ENCODE measurements at regions not wholly inside any gene's neighbourhood (a gene's known extent, or its start where the extent isn't known, plus 50 kb on each side); places are given as distances from the start of the nearest gene placed in this dataset.

DNA sequence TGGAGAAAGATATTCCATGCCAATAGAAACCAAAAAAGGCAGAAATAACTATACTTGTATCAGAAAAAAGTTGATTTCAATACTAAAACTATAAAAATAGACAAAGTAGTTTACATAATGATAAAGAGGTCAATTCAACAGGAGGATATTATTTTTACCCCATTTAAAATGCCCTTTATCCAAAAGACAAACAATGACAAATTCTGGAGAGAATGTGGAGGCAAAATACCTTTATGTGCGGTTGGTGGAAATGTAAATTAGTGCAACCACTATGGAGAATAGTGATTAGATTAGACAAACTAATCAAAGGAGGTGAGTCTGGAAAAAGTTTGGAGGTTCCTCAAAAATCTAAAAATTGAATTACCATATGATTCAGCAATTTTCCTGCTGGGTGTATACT is 1262.3 kb downstream of the GRIK2 start:
- Histone ChIP-seq H3K36me3 (no peaks in the 10 kb centered on the region), H3K9me3 (replicated peaks in 1 of 11) (no peaks in the 10 kb centered on the region; a peak in 1 of 22 replicates), H4K20me1 (no peaks in the 10 kb centered on the region), H3K27me3 (no peaks in the 10 kb centered on the region), H3K4me1 (no peaks in the 10 kb centered on the region), H3K27ac (no peak overlapping the region), H3K4me2 (no peak overlapping the region), H3K4me3 (no peak overlapping the region), H3K9ac (no peak overlapping the region)
- no peak for TF ChIP-seq Cebpa-rat (IDR thresholded peaks at IDR 0.05)

DNA sequence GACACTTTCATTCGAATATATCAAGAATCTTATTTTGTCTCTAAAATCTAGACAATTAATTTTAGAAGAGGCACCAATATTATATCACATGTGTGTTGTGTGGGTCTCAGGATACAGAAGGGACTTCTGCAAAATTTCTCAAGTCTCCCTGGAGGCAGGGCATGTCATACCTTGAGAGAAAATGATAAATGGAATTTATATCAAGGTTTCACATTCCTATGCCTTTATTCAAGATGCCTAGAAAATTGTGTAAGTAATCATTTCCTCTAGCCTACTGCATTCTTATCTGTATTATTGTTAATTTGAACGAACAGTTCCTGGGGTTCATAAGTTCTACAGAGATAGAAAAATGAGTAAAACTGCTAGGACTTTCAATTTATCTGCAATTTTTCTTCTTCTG is 1247.9 kb downstream of the GRIK2 start:
- Histone ChIP-seq H3K4me2 (no peak overlapping the region), H3K9me3 (replicated peaks in 1 of 11) (no peaks in the 10 kb centered on the region; a peak in 1 of 22 replicates), H3K9ac (no peak overlapping the region), H3K4me1 (no peaks in the 10 kb centered on the region), H3K36me3 (no peaks in the 10 kb centered on the region), H3K27ac (no peak overlapping the region), H3K27me3 (no peaks in the 10 kb centered on the region), H4K20me1 (no peaks in the 10 kb centered on the region), H3K4me3 (no peak overlapping the region)
- no peak for TF ChIP-seq Cebpa-rat (IDR thresholded peaks at IDR 0.05)

DNA sequence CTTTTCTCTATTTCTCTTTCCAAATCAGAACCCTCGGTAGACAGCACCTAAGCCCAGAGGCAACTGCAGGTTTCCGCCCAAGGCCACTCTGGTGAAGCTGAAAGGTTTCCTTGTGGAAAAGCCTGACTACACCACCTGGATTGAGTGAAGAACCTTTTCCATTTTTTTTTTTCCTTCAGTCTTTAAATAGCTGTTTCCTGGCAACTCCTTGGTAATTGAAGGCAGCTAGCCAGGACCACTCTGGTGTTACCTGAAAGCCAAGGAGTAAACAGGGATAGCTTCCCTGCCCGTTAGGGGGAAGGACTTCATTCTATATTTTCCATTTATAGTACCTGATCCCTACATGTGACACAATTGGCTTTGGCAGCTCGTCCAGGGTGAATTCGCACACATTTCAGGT is 1238.4 kb downstream of the GRIK2 start:
- H3K4me1 ChIP-seq = no peaks in the 10 kb centered on the region
- H3K36me3 ChIP-seq = no peaks in the 10 kb centered on the region
- H3K4me3 ChIP-seq = no peak overlapping the region
- no peak for TF ChIP-seq Cebpa-rat (IDR thresholded peaks at IDR 0.05)
- no peaks in the 10 kb centered on the region for H3K27me3 ChIP-seq
- no peak overlapping the region for H3K4me2 ChIP-seq
- no peak overlapping the region for H3K27ac ChIP-seq
- H3K9me3 ChIP-seq (replicated peaks in 1 of 11) = peaks cover 0 to 10% (median 0%) of the 10 kb centered on the region in 11 experiments; a peak in 1 of 22 replicates
- H4K20me1 ChIP-seq = no peaks in the 10 kb centered on the region
- H3K9ac ChIP-seq = no peak overlapping the region

DNA sequence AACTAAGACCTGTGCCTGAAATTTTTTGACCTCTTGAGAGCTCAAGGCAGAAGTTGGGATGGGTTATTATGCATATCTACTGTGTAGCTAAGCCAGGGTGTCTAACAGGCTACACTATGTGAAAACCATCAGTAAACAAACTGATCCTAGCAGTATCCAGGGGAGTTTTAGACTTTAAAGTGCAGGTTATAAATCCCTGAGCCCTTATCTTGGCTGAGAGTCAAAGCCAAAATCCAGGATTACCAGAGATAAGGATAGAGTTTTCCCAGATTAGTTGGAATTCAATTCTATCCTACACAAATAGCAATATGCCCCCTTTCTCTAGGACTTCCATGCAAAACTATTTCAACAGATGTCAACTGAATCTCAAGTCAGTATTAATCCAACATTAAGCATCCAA is 1229.7 kb downstream of the GRIK2 start:
- Histone ChIP-seq H3K9me3 (replicated peaks in 1 of 11) (no peaks in the 10 kb centered on the region), H3K27me3 (no peaks in the 10 kb centered on the region), H3K36me3 (no peaks in the 10 kb centered on the region), H3K4me2 (no peak overlapping the region), H3K9ac (no peak overlapping the region), H3K27ac (no peak overlapping the region), H3K4me3 (no peak overlapping the region), H4K20me1 (no peaks in the 10 kb centered on the region), H3K4me1 (no peaks in the 10 kb centered on the region)
- TF ChIP-seq Cebpa-rat (IDR thresholded peaks at IDR 0.05) = no peak

DNA sequence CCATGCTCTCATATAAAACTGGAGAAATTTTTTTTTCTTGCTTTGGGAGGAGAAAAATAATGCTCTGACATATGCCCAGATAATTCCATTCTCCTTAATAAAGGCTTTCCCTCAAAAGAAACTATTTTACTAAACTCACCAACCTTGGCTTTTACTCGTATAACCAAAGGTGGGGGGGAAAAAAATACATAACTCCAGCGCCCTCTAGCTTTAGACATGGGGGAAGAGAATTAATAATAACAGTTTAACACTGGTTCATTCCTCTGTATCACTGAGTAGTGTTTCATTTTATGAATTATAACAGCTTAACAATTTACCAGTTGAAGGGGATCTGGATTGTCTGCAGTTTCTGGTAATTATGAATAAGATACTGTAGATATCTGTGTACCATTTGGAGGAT is 1226.1 kb downstream of the GRIK2 start:
- no peaks in the 10 kb centered on the region for H3K9me3 ChIP-seq (replicated peaks in 1 of 11)
- H3K9ac ChIP-seq = no peak overlapping the region
- H3K36me3 ChIP-seq = no peaks in the 10 kb centered on the region
- no peak overlapping the region for H3K27ac ChIP-seq
- no peaks in the 10 kb centered on the region for H3K27me3 ChIP-seq
- H4K20me1 ChIP-seq = no peaks in the 10 kb centered on the region
- no peak overlapping the region for H3K4me2 ChIP-seq
- H3K4me3 ChIP-seq = no peak overlapping the region
- no peaks in the 10 kb centered on the region for H3K4me1 ChIP-seq
- TF ChIP-seq Cebpa-rat (IDR thresholded peaks at IDR 0.05) = no peak

DNA sequence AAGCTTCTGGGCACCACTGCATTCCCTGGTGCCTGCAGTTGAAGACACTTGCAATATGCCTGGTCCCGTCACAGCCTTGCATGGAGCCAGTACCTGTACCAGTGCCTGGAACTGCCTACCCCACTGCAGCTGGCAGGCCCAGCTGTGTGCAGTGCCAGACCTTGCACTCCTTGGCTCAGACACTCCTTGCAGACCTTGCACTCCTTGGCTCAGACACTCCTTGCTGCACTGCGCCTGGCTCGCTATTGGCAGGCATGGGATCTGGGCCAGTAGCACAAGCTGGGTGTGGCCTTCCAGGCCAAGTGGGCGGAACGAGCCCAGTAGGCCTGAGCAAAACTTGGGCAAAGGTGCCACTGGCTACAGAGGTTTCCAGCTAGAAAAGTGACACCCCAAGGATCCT is 1189.1 kb downstream of the GRIK2 start:
- H3K36me3 ChIP-seq = no peaks in the 10 kb centered on the region
- H3K4me3 ChIP-seq = no peak overlapping the region
- no peak for TF ChIP-seq Cebpa-rat (IDR thresholded peaks at IDR 0.05)
- no peak overlapping the region for H3K27ac ChIP-seq
- no peaks in the 10 kb centered on the region for H4K20me1 ChIP-seq
- H3K9me3 ChIP-seq (replicated peaks in 1 of 11) = peaks cover 13 to 18% (median 16%) of the 10 kb centered on the region in 11 experiments
- no peaks in the 10 kb centered on the region for H3K4me1 ChIP-seq
- H3K27me3 ChIP-seq = no peaks in the 10 kb centered on the region
- H3K9ac ChIP-seq = no peak overlapping the region
- no peak overlapping the region for H3K4me2 ChIP-seq

DNA sequence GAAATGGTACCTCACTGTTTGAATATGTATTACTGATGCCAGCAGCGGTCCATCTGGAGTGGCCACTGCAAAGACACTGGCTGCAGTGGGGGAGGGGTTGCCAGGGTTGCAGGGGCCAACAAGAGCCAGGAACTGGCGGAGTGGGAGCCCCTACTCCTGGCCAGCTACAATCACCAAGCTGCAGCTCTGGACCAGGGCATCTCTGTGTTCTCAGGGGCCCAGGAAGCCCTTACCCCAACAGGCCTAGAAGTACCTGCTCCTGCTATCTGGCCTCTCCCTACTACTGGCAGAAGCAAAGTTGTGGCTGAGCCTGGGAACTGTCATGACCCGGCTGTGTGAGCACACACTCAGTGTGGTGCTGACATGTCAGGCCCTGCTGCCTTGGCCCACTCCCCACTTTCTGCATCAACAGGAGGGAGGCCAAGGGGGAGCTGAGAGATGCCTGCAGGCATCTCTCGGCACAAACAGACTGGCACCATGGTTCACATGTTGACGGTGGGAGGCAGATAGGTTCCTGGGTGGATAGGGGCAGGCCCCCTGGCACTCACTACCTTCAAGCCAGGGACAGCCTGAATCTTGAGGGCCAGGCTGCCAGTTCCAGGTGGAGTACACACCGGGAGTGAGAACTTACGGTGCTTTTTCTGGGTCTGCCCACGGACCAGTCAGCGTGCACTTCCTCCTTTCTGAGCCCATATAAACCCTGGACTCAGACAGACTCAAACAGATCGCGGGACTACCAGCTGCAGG is 1188.0 kb downstream of the GRIK2 start:
- H3K36me3 ChIP-seq = no peaks in the 10 kb centered on the region
- no peak overlapping the region for H3K4me3 ChIP-seq
- no peaks in the 10 kb centered on the region for H4K20me1 ChIP-seq
- no peak for TF ChIP-seq Cebpa-rat (IDR thresholded peaks at IDR 0.05)
- H3K4me2 ChIP-seq = no peak overlapping the region
- H3K9ac ChIP-seq = no peak overlapping the region
- H3K27me3 ChIP-seq = no peaks in the 10 kb centered on the region
- no peaks in the 10 kb centered on the region for H3K4me1 ChIP-seq
- no peak overlapping the region for H3K27ac ChIP-seq
- peaks cover 13 to 18% (median 16%) of the 10 kb centered on the region in 11 experiments for H3K9me3 ChIP-seq (replicated peaks in 1 of 11)

DNA sequence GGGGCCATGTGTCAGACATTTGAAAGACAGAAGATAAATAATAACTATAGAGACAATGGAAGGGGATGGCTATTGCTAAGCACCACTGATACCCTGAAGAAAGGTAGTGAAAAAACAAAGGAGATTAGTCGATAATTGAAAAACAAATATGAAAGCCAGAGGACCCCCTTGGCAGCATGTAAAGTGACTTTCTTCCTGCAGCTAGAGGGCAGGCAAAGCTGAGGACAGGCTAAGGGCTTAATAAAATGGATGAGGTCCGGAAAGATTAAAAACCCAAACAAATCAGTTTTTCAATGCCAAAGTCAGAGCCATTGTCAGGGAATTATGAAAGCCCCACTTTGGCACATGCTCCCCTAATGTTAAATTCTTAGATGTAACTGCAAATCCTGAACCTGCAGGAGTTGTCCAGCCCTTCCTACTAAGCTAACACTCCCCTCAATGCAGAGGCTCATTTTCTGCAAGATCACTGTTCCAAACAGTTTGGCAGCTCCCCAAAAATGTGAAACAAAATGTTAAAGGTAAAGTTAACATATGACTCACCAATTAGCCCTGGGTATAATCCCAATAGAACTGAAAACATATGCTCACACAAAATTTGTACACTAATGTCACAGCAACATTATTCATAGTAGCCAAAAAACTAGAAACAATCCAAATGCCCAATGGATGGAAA is 1177.9 kb downstream of the GRIK2 start:
- no peaks in the 10 kb centered on the region for H3K9me3 ChIP-seq (replicated peaks in 1 of 11)
- H3K27me3 ChIP-seq = no peaks in the 10 kb centered on the region
- no peak for TF ChIP-seq Cebpa-rat (IDR thresholded peaks at IDR 0.05)
- H4K20me1 ChIP-seq = no peaks in the 10 kb centered on the region
- no peak overlapping the region for H3K4me2 ChIP-seq
- H3K9ac ChIP-seq = no peak overlapping the region
- no peak overlapping the region for H3K27ac ChIP-seq
- no peaks in the 10 kb centered on the region for H3K36me3 ChIP-seq
- H3K4me1 ChIP-seq = no peaks in the 10 kb centered on the region
- no peak overlapping the region for H3K4me3 ChIP-seq

DNA sequence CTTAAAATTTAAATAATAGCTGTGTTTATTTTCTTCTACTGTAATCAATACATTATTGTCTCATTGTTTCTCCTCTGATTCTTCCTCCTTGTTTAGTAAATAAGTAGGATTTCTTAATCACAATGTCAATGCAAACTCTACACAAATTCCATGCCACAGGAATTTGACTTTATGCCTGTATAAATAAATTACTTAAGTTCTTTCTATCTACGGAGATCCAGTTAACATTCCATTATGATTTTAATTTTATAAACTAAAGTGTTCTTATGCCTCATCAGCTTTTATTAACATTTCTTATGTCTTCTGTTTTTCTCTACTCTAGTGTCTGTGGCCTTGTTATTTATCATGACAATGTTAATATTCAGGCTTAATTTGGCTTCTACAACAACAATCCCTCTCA is 1169.2 kb downstream of the GRIK2 start:
- Histone ChIP-seq H3K4me1 (no peaks in the 10 kb centered on the region), H3K27me3 (no peaks in the 10 kb centered on the region), H4K20me1 (no peaks in the 10 kb centered on the region), H3K4me3 (no peak overlapping the region), H3K36me3 (no peaks in the 10 kb centered on the region), H3K9ac (no peak overlapping the region), H3K9me3 (replicated peaks in 1 of 11) (no peaks in the 10 kb centered on the region), H3K4me2 (no peak overlapping the region), H3K27ac (no peak overlapping the region)
- no peak for TF ChIP-seq Cebpa-rat (IDR thresholded peaks at IDR 0.05)

DNA sequence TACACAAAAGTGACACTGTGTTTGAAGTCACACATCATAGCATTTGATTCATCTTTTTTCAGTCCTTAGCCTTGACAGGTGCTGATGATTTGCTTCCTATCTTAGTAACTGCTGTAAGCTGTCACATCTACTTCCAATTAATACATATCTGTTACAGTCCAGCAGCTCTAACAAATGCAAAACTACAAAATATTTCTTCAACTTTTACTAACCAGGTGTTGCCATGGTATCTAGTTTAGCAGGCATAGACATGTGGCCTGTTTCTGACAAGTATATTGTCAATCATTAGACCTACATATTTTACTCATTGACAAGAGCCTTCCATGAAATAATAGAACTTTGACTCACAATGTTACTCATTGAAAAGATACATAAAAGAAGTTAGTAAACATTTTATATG is 1159.7 kb downstream of the GRIK2 start:
- Histone ChIP-seq H3K4me1 (no peaks in the 10 kb centered on the region), H3K4me3 (no peak overlapping the region), H3K4me2 (no peak overlapping the region), H3K36me3 (no peaks in the 10 kb centered on the region), H4K20me1 (no peaks in the 10 kb centered on the region), H3K9me3 (replicated peaks in 1 of 11) (no peaks in the 10 kb centered on the region), H3K27me3 (no peaks in the 10 kb centered on the region), H3K9ac (no peak overlapping the region), H3K27ac (no peak overlapping the region)
- no peak for TF ChIP-seq Cebpa-rat (IDR thresholded peaks at IDR 0.05)

All from BLaER1 treated with 17β-estradiol and CSF1 and Interleukin-3, amounts not matched to agents 10 nM and 100 nM (cell line).